Neural cell (in vitro differentiated cells): ENCODE measurements at regions not wholly inside any gene's neighbourhood (a gene's known extent, or its start where the extent isn't known, plus 50 kb on each side); places are given as distances from the start of the nearest gene placed in this dataset.

ENCODE experiments used
- H2AFZ ChIP-seq: fragments of 200-600, 300-800 bp; sonication (generic), shearing (Covaris generic); 2 replicates; pipeline ENCODE4 v1.6.0; 2014; ENCODE audit warnings: low read depth, mild to moderate bottlenecking, antibody characterized with exemption, low read length, moderate library complexity
- H3F3A ChIP-seq: fragments of 200-600 bp; shearing (Covaris generic); 2 replicates; pipeline ENCODE4 v1.6.1; 2016; ENCODE audit warnings: mild to moderate bottlenecking, moderate library complexity, mixed read lengths, antibody characterized with exemption, low read length; ENCODE audit not compliant: insufficient read depth, poor library complexity, severe bottlenecking
- H3K27ac ChIP-seq: fragments of 200-600, 300-800 bp; sonication (generic), shearing (Covaris generic); 2 replicates; pipeline ENCODE4 v1.5.1; 2014; ENCODE audit warnings: mild to moderate bottlenecking, low read length, moderate library complexity
- H3K27me3 ChIP-seq: fragments of 300-800, 200-600 bp; sonication (generic), shearing (Covaris generic); 2 replicates; pipeline ENCODE4 v1.6.0; 2014; ENCODE audit warnings: mild to moderate bottlenecking, low read depth, low read length, moderate library complexity; ENCODE audit not compliant: insufficient read depth
- H3K36me3 ChIP-seq: fragments of 300-800, 200-600 bp; sonication (generic), shearing (Covaris generic); 2 replicates; pipeline ENCODE4 v1.5.1; 2014; ENCODE audit warnings: mild to moderate bottlenecking, antibody characterized with exemption, low read length, moderate library complexity; ENCODE audit not compliant: insufficient read depth
- H3K4me2 ChIP-seq: fragments of 300-800, 200-600 bp; sonication (generic), shearing (Covaris generic); 2 replicates; pipeline ENCODE4 v1.6.0; 2014; ENCODE audit warnings: mild to moderate bottlenecking, low read length
- H3K4me3 ChIP-seq: fragments of 300-800, 200-600 bp; sonication (generic), shearing (Covaris generic); 2 replicates; pipeline ENCODE4 v1.5.1; 2014; ENCODE audit warnings: mild to moderate bottlenecking, low read length, moderate library complexity
- H3K79me2 ChIP-seq: fragments of 200-600 bp; shearing (Covaris generic); replicated peaks from 2 replicates; pipeline ENCODE4 v1.6.0; 2014; ENCODE audit warnings: mild to moderate bottlenecking, low read length, moderate library complexity; ENCODE audit not compliant: insufficient read depth
- H3K9ac ChIP-seq: fragments of 300-800, 200-600 bp; sonication (generic), shearing (Covaris generic); 2 replicates; pipeline ENCODE4 v1.6.1; 2016; ENCODE audit warnings: mild to moderate bottlenecking, low read length, mixed read lengths
- H3K9me2 ChIP-seq: fragments of 200-600 bp; shearing (Covaris generic); 2 replicates; pipeline ENCODE4 v1.6.1; 2016; ENCODE audit warnings: mild to moderate bottlenecking, low read length, mixed read lengths; ENCODE audit not compliant: insufficient read depth
- H3K9me3 ChIP-seq: fragments of 200-600, 300-800 bp; sonication (generic), shearing (Covaris generic); 2 replicates; pipeline ENCODE4 v1.6.1; 2016; ENCODE audit warnings: mild to moderate bottlenecking, mixed run types, low read length, moderate library complexity, mixed read lengths
- H4K20me1 ChIP-seq: fragments of 200-600 bp; shearing (Covaris generic); 2 replicates; pipeline ENCODE4 v1.6.1; 2016; ENCODE audit warnings: mild to moderate bottlenecking, mixed run types; ENCODE audit not compliant: insufficient read depth
- EP300 ChIP-seq: fragments of 450-650 bp; conservative IDR thresholded peaks from 2 replicates; pipeline ENCODE4 v1.6.1; 2014; ENCODE audit warnings: antibody characterized with exemption, mild to moderate bottlenecking, moderate library complexity; ENCODE audit not compliant: poor library complexity, severe bottlenecking
- EZH2 ChIP-seq: fragments of 200-600, 300-800 bp; shearing (Covaris generic), sonication (generic); IDR thresholded peaks from 2 replicates; pipeline ENCODE4 v1.6.1; 2014; ENCODE audit warnings: antibody characterized with exemption, low read length, borderline replicate concordance, mild to moderate bottlenecking; ENCODE audit not compliant: insufficient read depth, poor library complexity, severe bottlenecking
- MXI1 ChIP-seq: fragments of 450-650 bp; conservative IDR thresholded peaks from 2 replicates; pipeline ENCODE4 v1.6.1; 2014; ENCODE audit warnings: antibody characterized with exemption, mild to moderate bottlenecking; ENCODE audit not compliant: poor library complexity, severe bottlenecking
- POLR2AphosphoS5 ChIP-seq: IDR thresholded peaks from 2 replicates; pipeline ENCODE4 v1.6.1; 2012
- RAD21 ChIP-seq: fragments of 450-650 bp; conservative IDR thresholded peaks from 2 replicates; pipeline ENCODE4 v1.6.1; 2014; ENCODE audit warnings: antibody characterized with exemption, mild to moderate bottlenecking, moderate library complexity
- TAF1 ChIP-seq: IDR thresholded peaks from 2 replicates; pipeline ENCODE4 v1.6.1; 2012; ENCODE audit warnings: low read depth
- TF ChIP-seq, protein P1 (sequence below): fragments of 450-650 bp; IDR thresholded peaks from 2 replicates; pipeline ENCODE4 v1.5.1; 2014; ENCODE audit warnings: antibody characterized with exemption, mild to moderate bottlenecking, moderate library complexity; ENCODE audit not compliant: poor library complexity, severe bottlenecking
- TF ChIP-seq, protein P2 (sequence below): IDR thresholded peaks from 2 replicates; pipeline ENCODE4 v1.6.1; 2012; ENCODE audit warnings: borderline replicate concordance

- no peak overlapping the region for H3K4me2 ChIP-seq
- TF ChIP-seq, protein P1, sequence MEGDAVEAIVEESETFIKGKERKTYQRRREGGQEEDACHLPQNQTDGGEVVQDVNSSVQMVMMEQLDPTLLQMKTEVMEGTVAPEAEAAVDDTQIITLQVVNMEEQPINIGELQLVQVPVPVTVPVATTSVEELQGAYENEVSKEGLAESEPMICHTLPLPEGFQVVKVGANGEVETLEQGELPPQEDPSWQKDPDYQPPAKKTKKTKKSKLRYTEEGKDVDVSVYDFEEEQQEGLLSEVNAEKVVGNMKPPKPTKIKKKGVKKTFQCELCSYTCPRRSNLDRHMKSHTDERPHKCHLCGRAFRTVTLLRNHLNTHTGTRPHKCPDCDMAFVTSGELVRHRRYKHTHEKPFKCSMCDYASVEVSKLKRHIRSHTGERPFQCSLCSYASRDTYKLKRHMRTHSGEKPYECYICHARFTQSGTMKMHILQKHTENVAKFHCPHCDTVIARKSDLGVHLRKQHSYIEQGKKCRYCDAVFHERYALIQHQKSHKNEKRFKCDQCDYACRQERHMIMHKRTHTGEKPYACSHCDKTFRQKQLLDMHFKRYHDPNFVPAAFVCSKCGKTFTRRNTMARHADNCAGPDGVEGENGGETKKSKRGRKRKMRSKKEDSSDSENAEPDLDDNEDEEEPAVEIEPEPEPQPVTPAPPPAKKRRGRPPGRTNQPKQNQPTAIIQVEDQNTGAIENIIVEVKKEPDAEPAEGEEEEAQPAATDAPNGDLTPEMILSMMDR = no peak
- TF ChIP-seq, protein P2, sequence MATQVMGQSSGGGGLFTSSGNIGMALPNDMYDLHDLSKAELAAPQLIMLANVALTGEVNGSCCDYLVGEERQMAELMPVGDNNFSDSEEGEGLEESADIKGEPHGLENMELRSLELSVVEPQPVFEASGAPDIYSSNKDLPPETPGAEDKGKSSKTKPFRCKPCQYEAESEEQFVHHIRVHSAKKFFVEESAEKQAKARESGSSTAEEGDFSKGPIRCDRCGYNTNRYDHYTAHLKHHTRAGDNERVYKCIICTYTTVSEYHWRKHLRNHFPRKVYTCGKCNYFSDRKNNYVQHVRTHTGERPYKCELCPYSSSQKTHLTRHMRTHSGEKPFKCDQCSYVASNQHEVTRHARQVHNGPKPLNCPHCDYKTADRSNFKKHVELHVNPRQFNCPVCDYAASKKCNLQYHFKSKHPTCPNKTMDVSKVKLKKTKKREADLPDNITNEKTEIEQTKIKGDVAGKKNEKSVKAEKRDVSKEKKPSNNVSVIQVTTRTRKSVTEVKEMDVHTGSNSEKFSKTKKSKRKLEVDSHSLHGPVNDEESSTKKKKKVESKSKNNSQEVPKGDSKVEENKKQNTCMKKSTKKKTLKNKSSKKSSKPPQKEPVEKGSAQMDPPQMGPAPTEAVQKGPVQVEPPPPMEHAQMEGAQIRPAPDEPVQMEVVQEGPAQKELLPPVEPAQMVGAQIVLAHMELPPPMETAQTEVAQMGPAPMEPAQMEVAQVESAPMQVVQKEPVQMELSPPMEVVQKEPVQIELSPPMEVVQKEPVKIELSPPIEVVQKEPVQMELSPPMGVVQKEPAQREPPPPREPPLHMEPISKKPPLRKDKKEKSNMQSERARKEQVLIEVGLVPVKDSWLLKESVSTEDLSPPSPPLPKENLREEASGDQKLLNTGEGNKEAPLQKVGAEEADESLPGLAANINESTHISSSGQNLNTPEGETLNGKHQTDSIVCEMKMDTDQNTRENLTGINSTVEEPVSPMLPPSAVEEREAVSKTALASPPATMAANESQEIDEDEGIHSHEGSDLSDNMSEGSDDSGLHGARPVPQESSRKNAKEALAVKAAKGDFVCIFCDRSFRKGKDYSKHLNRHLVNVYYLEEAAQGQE = no peak
- no peak for TF ChIP-seq EP300
- TF ChIP-seq RAD21 = no peak
- no peak for TF ChIP-seq TAF1
- TF ChIP-seq POLR2AphosphoS5 = no peak
- no peak for TF ChIP-seq EZH2
- TF ChIP-seq MXI1 = no peak
- no peaks in the 10 kb centered on the region for H3K36me3 ChIP-seq
- H3K4me3 ChIP-seq = no peak overlapping the region
- H3K9me2 ChIP-seq = no peaks in the 10 kb centered on the region
- H3K9me3 ChIP-seq = no peaks in the 10 kb centered on the region
- no peaks in the 10 kb centered on the region for H3K27me3 ChIP-seq
- no peaks in the 10 kb centered on the region for H3K79me2 ChIP-seq
- H2AFZ ChIP-seq = no peak overlapping the region
- H3K9ac ChIP-seq = no peak overlapping the region
- H3F3A ChIP-seq = no peaks in the 10 kb centered on the region
- H4K20me1 ChIP-seq = no peaks in the 10 kb centered on the region
- H3K27ac ChIP-seq = no peak overlapping the region
Observed at GRCh38 chr13:105153611-105154010, 1381.9 kb downstream of the EFNB2 start.

DNA sequence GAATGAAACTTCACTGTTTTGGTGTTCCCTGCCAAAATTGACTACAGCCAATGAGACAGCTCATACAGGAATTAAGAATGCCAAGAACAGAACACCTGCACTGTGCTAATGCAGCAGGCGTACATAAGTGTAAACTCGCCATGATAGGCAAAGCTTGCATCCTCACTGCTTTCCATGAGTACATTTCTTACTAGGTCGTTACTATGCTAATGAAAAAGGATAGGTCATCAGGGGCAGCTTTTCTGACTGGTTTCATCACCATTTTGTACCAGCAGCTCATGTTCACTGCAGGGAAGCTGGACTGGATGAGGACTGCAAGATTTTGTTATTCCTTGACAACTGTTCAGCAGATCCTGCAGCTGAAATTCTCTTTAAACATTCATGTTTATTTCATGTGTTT lies 1383.8 kb downstream of the EFNB2 start:
- no peaks in the 10 kb centered on the region for H3K9me2 ChIP-seq
- no peak overlapping the region for H3K27ac ChIP-seq
- no peaks in the 10 kb centered on the region for H3K27me3 ChIP-seq
- no peaks in the 10 kb centered on the region for H3K9me3 ChIP-seq
- no peaks in the 10 kb centered on the region for H4K20me1 ChIP-seq
- H3K36me3 ChIP-seq = no peaks in the 10 kb centered on the region
- no peak overlapping the region for H2AFZ ChIP-seq
- no peaks in the 10 kb centered on the region for H3F3A ChIP-seq
- H3K9ac ChIP-seq = no peak overlapping the region
- H3K4me3 ChIP-seq = no peak overlapping the region
- no peaks in the 10 kb centered on the region for H3K79me2 ChIP-seq
- no peak overlapping the region for H3K4me2 ChIP-seq
- TF ChIP-seq, protein P1 = no peak
- TF ChIP-seq EZH2 = no peak
